T47D (cell line): ENCODE measurements at regions not wholly inside any gene's neighbourhood (a gene's known extent, or its start where the extent isn't known, plus 50 kb on each side); places are given as distances from the start of the nearest gene placed in this dataset.

Experiments
- DNase-seq, 2 experiments: peaks; one replicate each; pipeline versions ENCODE4 v3.0.0 to v3.0.0-alpha.2; 2011 to 2012; ENCODE audit warnings: low read depth in 1 of 2, low spot score in 1 of 2
- JUND ChIP-seq: IDR thresholded peaks from 2 replicates; pipeline ENCODE4 v1.6.1; 2012; ENCODE audit warnings: low read depth
- in situ Hi-C: cut with HindIII; loops from 2 replicates; pipeline ENCODE4 v1.10.0; 2016; ENCODE audit warnings: low sequenced_read_pairs, low pct_unique_long_range_greater_than_20kb

DNA sequence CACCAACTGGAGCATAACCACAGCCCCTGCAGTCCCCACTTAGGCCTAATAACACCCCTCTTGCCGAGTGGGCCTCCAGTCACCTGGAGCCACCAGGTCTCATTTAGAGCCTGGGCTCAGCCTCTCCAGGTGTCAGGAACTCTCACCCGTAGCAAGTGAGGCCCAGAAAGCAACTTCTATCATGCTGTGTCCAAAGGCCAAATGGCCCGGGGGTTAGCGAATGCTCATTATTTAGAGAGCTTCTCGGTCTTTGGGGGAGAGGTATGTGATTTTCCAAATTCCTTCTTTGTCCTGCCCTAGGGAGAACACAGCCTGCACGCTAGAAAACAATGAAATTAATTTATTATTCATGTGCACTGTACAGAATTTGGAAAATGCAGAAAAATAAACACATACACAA, 109.9 kb upstream of the PTPRM start:
- DNase-seq: no peak
- in situ Hi-C loops: no loop called here
- no peak for TF ChIP-seq JUND

DNA sequence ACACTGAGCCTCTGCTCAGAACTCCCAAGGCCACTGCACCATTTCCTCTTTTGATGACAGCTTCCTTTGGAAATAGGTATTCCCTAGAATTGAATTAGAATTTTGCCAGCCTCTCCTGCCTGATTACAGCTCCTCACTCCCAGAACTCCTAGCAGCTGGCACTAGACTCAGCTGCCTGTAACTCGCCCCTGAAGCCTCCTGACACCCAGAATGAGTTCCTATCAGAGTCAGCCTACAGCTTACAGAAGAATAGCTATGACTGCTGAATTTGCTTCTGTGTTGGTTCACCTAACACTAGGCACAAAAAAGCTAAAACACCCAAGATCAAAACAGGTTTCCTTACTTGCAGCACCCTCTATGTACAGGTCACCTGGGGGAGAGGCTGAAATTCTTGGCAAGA, 108.2 kb upstream of the PTPRM start:
- in situ Hi-C loops: no loop called here
- TF ChIP-seq JUND: no peak
- no peak for DNase-seq

- DNase-seq: no peak
- in situ Hi-C loops: no loop called here
- TF ChIP-seq JUND: no peak
These were observed 107.0 kb upstream of the PTPRM start for GRCh38 chr18:7459851-7460770.

GRCh38 chr18:7464245-7464966, 102.7 kb upstream of the PTPRM start:
- DNase-seq: peak in 1 of 2 experiments; percentile 1
- in situ Hi-C loops: no loop called here
- TF ChIP-seq JUND: no peak

GRCh38 chr18:7466190-7466589, 100.9 kb upstream of the PTPRM start:
- in situ Hi-C loops: no loop called here
- no peak for TF ChIP-seq JUND
- DNase-seq: no peak

DNA sequence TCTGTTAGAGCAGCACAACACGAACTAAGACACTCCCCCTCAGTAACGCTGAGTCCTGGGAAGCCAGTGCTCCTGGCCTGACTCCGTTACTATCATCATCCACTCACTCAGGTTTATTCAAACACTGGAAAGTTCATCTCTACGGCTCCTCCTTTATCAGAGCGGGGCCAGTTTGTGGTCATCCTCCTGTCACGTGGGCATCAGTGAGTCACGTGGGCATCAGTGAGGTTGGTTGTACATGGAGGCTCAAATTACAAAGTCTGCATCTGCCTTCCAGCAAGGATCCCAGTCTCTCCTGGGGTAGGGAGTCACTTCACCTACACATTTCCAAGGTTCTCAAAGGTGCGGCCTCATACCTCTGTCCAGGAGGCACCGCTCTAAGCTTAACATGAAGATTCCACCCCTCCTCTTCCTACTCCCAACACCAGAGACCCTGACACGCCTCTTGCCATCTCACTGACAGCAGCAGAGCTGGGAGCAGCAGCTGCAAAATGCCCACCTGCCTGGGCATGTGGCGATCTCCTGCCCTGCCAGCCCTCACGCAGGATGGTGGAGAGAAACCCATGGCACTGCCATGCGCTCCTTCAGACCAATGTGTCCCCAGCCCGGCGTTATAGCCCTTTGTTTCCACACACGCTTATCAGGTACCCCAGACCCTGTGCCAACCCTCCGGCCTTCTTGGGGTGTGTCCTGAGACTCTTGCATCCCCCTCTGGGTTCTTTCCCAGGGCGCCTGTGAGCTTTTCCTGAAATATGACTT, 99.2 kb upstream of the PTPRM start:
- in situ Hi-C loops: no loop called here

GRCh38 chr18:7470101-7470500, 97.0 kb upstream of the PTPRM start:
- no peak for DNase-seq
- in situ Hi-C loops: no loop called here
- TF ChIP-seq JUND: no peak

More for the DNA sequence above, 99.2 kb upstream of the PTPRM start:
- peak in 1 of 2 experiments; percentile 2 for DNase-seq
- no peak for TF ChIP-seq JUND

DNA sequence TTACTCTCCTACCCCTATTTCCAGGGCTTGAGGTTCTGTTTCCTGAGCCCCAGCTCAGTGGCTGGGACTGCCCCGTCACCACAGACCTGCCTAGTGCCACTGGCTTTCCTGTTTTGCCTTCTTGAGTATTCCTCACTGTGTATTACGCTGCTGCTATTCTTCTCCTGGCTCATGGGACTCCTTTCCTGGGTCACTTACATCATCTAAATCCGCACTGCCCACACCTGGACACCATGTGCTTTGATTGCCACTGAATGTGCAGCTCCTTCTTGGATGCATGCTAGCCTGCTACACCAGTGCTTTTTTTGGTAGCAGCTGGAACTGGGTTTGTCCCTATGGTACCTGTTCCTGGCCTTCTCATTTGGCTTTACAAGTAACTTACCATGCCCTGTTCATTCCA, 96.6 kb upstream of the PTPRM start:
- in situ Hi-C loops: no loop called here
- TF ChIP-seq JUND: no peak
- no peak for DNase-seq

DNA sequence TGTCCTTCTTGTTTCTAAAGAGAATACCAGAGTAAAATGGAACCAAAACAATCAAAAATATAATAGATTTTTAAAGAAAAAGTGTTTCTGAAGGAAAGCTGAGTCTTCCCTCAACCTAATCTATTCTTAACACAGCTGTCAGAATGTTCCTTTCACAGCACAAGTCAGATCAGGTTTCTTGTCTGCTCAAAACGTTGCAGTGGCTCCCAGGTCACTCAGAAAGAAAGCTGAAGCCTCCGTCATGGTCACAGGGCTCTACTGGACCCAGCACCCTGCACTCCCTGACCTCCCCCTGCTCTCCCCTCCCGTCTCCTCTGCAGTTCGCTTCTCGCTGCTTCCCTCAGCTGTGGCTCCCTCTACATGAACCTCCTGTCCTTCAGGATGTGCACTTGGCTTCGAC, 90.7 kb upstream of the PTPRM start:
- in situ Hi-C loops: no loop called here
- TF ChIP-seq JUND: no peak
- no peak for DNase-seq

DNA sequence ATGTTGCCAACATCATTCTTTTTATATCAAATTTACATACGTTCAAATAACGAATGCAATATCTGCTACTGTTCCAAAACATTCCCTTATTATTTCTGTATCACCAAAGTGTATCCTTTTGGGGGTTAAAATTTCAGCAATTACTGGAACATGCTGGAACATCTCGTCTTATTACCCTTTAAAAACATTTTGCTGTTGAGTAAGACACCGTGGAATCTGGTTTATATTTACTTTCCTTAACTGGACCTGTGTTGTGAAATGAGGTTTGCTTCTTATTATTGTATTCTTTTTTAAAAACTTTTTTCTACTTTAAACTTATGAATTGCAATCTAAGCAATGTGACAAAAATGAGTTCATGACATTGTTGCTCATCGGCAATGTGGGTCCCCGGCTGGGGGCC, 87.4 kb upstream of the PTPRM start:
- in situ Hi-C loops: no loop called here
- DNase-seq: no peak
- no peak for TF ChIP-seq JUND

- in situ Hi-C loops: no loop called here
- TF ChIP-seq JUND: no peak
- no peak for DNase-seq
These were observed 86.2 kb upstream of the PTPRM start for GRCh38 chr18:7480879-7481278.

DNA sequence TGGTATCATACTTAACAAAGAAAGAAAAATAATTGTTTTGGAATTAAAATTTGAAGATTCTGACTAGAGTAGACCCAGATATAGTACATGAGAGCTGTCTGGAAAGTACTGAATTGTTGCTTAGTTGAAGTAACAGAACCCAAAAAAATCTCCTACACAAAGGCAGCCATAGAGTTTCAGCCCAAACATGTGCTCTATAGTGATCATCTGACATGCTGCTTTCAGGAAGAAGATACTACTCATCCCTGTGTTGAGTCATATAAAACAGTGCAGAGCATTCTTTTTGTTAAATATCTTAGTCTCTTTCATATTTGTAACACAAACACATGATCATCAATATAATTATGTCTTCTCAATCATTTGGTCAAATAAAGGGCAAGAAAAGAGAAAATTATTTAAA, 84.8 kb upstream of the PTPRM start:
- no peak for TF ChIP-seq JUND
- in situ Hi-C loops: no loop called here
- no peak for DNase-seq
